WTC11 (cell line): ENCODE measurements at regions not wholly inside any gene's neighbourhood (a gene's known extent, or its start where the extent isn't known, plus 50 kb on each side); places are given as distances from the start of the nearest gene placed in this dataset.

Experiments
- ATAC-seq: fragments of 200-7000 bp; cut with Tn5 transposase; 2 replicates; pipeline ENCODE4 v1.10.0; 2021; ENCODE audit warnings: mild to moderate bottlenecking, moderate library complexity
- CTCF ChIA-PET: fragments of 300-600 bp; sonication (Branson Sonifier 250); formaldehyde crosslinking; loops from one replicate; lab custom pipeline; 2021; ENCODE audit warnings: antibody characterized with exemption; lab: Charles Lee
- POLR2A ChIA-PET: fragments of 350-600 bp; sonication (Branson Sonifier 250); formaldehyde crosslinking; loops from one replicate; lab custom pipeline; 2021; ENCODE audit warnings: antibody characterized with exemption; lab: Charles Lee
- DNase-seq: peaks from one replicate; pipeline ENCODE4 v3.0.0; 2021; ENCODE audit warnings: low spot score
- H3K27ac Mint-ChIP-seq: 2 replicates; pipeline ENCODE4 v1.8.0; 2021; ENCODE audit warnings: mixed read lengths
- H3K27me3 Mint-ChIP-seq: 2 replicates; pipeline ENCODE4 v1.8.0; 2021; ENCODE audit warnings: low read depth, mild to moderate bottlenecking, moderate library complexity, mixed read lengths
- H3K36me3 Mint-ChIP-seq: 2 replicates; pipeline ENCODE4 v1.8.0; 2021; ENCODE audit warnings: mixed read lengths
- H3K4me1 Mint-ChIP-seq: 2 replicates; pipeline ENCODE4 v1.8.0; 2022; ENCODE audit warnings: mixed read lengths
- H3K4me3 Mint-ChIP-seq: 2 replicates; pipeline ENCODE4 v1.8.0; 2021; ENCODE audit warnings: mild to moderate bottlenecking, moderate library complexity, mixed read lengths
- H3K9me3 Mint-ChIP-seq: 2 replicates; pipeline ENCODE4 v1.8.0; 2021; ENCODE audit warnings: mixed read lengths
- AFF4 ChIP-seq: sonication (generic); formaldehyde crosslinking; IDR thresholded peaks from 2 replicates; pipeline ENCODE4 v1.8.1; 2023; ENCODE audit warnings: mild to moderate bottlenecking, missing genetic modification reagents, borderline replicate concordance
- CREB1 ChIP-seq: sonication (generic); formaldehyde crosslinking; IDR thresholded peaks from 2 replicates; pipeline ENCODE4 v1.8.0; 2023; ENCODE audit warnings: mild to moderate bottlenecking, missing genetic modification reagents
- CTCF ChIP-seq: fragments of 200-600 bp; IDR thresholded peaks from 2 replicates; pipeline ENCODE4 v1.8.0; 2022; ENCODE audit warnings: antibody characterized with exemption
- E2F1 ChIP-seq: sonication (generic); formaldehyde crosslinking; IDR thresholded peaks from 2 replicates; pipeline ENCODE4 v1.8.0; 2022; ENCODE audit warnings: mild to moderate bottlenecking, missing genetic modification reagents
- E2F4 ChIP-seq: sonication (generic); formaldehyde crosslinking; IDR thresholded peaks from 2 replicates; pipeline ENCODE4 v1.8.1; 2022; ENCODE audit warnings: low read depth, mild to moderate bottlenecking, moderate library complexity, missing genetic modification reagents, borderline replicate concordance
- FOXP1 ChIP-seq: sonication (generic); formaldehyde crosslinking; IDR thresholded peaks from 2 replicates; pipeline ENCODE4 v1.8.0; 2022; ENCODE audit warnings: missing genetic modification reagents, mild to moderate bottlenecking, moderate library complexity, borderline replicate concordance
- GRHL2 ChIP-seq: fragments of 250-450 bp; sonication (Bioruptor Pico); IDR thresholded peaks from 2 replicates; pipeline ENCODE4 v1.8.0; 2022; ENCODE audit warnings: mild to moderate bottlenecking, moderate library complexity; ENCODE audit not compliant: insufficient replicate concordance, severe bottlenecking
- HMGA2 ChIP-seq: fragments of 250-450 bp; sonication (Bioruptor Pico); IDR thresholded peaks from 2 replicates; pipeline ENCODE4 v1.4.0; 2021; ENCODE audit warnings: mild to moderate bottlenecking, moderate library complexity
- MXD4 ChIP-seq: fragments of 250-450 bp; sonication (Bioruptor Pico); IDR thresholded peaks from 2 replicates; pipeline ENCODE4 v1.8.0; 2021; ENCODE audit warnings: mild to moderate bottlenecking, moderate library complexity, borderline replicate concordance
- NR3C1 ChIP-seq: sonication (generic); formaldehyde crosslinking; conservative IDR thresholded peaks from 2 replicates; pipeline ENCODE4 v1.8.1; 2023; ENCODE audit warnings: low read depth, mild to moderate bottlenecking, missing genetic modification reagents
- RORB ChIP-seq: fragments of 250-450 bp; sonication (Bioruptor Pico); IDR thresholded peaks from 2 replicates; pipeline ENCODE4 v1.9.0; 2021; ENCODE audit warnings: mild to moderate bottlenecking
- TF ChIP-seq, protein P1 (sequence below): sonication (generic); formaldehyde crosslinking; IDR thresholded peaks from 2 replicates; pipeline ENCODE4 v1.8.1; 2023; ENCODE audit warnings: mild to moderate bottlenecking, missing genetic modification reagents

- POLR2A ChIA-PET = no interaction called here
- Mint-ChIP-seq H3K27ac (no peak overlapping the region), H3K4me1 (no peaks in the 10 kb centered on the region)
- no peak for TF ChIP-seq GRHL2 (CRISPR knock-in tag)
- TF ChIP-seq NR3C1 (CRISPR knock-in tag) = no peak
- TF ChIP-seq E2F1 (CRISPR knock-in tag) = no peak
- TF ChIP-seq CTCF = no peak
- TF ChIP-seq AFF4 (CRISPR knock-in tag) = no peak
- no peak for TF ChIP-seq HMGA2
- TF ChIP-seq, protein P1, sequence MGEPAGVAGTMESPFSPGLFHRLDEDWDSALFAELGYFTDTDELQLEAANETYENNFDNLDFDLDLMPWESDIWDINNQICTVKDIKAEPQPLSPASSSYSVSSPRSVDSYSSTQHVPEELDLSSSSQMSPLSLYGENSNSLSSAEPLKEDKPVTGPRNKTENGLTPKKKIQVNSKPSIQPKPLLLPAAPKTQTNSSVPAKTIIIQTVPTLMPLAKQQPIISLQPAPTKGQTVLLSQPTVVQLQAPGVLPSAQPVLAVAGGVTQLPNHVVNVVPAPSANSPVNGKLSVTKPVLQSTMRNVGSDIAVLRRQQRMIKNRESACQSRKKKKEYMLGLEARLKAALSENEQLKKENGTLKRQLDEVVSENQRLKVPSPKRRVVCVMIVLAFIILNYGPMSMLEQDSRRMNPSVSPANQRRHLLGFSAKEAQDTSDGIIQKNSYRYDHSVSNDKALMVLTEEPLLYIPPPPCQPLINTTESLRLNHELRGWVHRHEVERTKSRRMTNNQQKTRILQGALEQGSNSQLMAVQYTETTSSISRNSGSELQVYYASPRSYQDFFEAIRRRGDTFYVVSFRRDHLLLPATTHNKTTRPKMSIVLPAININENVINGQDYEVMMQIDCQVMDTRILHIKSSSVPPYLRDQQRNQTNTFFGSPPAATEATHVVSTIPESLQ (CRISPR knock-in tag) = no peak
- TF ChIP-seq E2F4 (CRISPR knock-in tag) = no peak
- TF ChIP-seq MXD4 (CRISPR knock-in tag) = no peak
- no peak for TF ChIP-seq RORB (CRISPR knock-in tag)
- TF ChIP-seq, all 79 proteins: peak for 0
- ATAC-seq (no peak), DNase-seq (no peak)
- CTCF ChIA-PET = no interaction called here
- Mint-ChIP-seq H3K36me3 (no peaks in the 10 kb centered on the region), H3K4me3 (no peak overlapping the region), H3K9me3 (no peaks in the 10 kb centered on the region), H3K27me3 (no peaks in the 10 kb centered on the region; the same call in 1 of the 2 replicates)
These were observed 95.5 kb upstream of the NPHP3 start for GRCh38 chr3:132817646-132818177.

- no peaks in the 10 kb centered on the region for H3K9me3 Mint-ChIP-seq
- TF ChIP-seq CREB1 (CRISPR knock-in tag) (no peak), FOXP1 (no peak), MXD4 (CRISPR knock-in tag) (no peak)
- no peak for DNase-seq
- no peak for ATAC-seq
- no peaks in the 10 kb centered on the region for H3K36me3 Mint-ChIP-seq
- H3K4me1 Mint-ChIP-seq = 0 out of 2 replicates have a peak, but pooled peaks cover 4% of the 10 kb centered on the region
- H3K27me3 Mint-ChIP-seq = no peaks in the 10 kb centered on the region
- no peak overlapping the region for H3K27ac Mint-ChIP-seq
- CTCF ChIA-PET = no interaction called here
- H3K4me3 Mint-ChIP-seq = no peak overlapping the region
- POLR2A ChIA-PET = no interaction called here
These were observed 82.9 kb upstream of the NPHP3 start for GRCh38 chr3:132805071-132805470.
